Bronchial epithelial cell (primary cell): ENCODE measurements at regions not wholly inside any gene's neighbourhood (a gene's known extent, or its start where the extent isn't known, plus 50 kb on each side); places are given as distances from the start of the nearest gene placed in this dataset.

Source experiments
- DNase-seq: peaks from one replicate; pipeline ENCODE4 v3.0.0-alpha.2; 2010; ENCODE audit warnings: low read depth
- FAIRE-seq: peaks from 2 replicates; lab custom pipeline; 2011; peaks lifted over from hg19 to GRCh38; lab: Jason Lieb, UNC
- H3K27me3 ChIP-seq: 2 replicates; pipeline ENCODE4 v1.5.1; 2011; ENCODE audit warnings: low read length; ENCODE audit not compliant: control insufficient read depth, insufficient read depth
- H3K36me3 ChIP-seq: 2 replicates; pipeline ENCODE4 v1.5.1; 2011; ENCODE audit warnings: low read length; ENCODE audit not compliant: control insufficient read depth, insufficient read depth
- H3K4me3 ChIP-seq: 2 replicates; pipeline ENCODE4 v1.5.1; 2011; ENCODE audit warnings: mild to moderate bottlenecking, low read depth, low read length, control low read depth
- CTCF ChIP-seq: IDR thresholded peaks from 2 replicates; pipeline ENCODE4 v1.5.1; 2011; ENCODE audit warnings: mild to moderate bottlenecking, moderate library complexity, low read length, control low read depth, inconsistent platforms; ENCODE audit not compliant: insufficient read depth, severe bottlenecking

GRCh38 chr10:124206616-124207015 is 113.2 kb upstream of the CHST15 start:
- Histone ChIP-seq H3K36me3 (no peaks in the 10 kb centered on the region), H3K4me3 (no peak overlapping the region), H3K27me3 (no peaks in the 10 kb centered on the region)
- no peak for TF ChIP-seq CTCF
- no peak for FAIRE-seq
- no peak for DNase-seq

- DNase-seq (no peak), FAIRE-seq (no peak)
- no peak for TF ChIP-seq CTCF
- no peaks in the 10 kb centered on the region for H3K27me3 ChIP-seq
- no peak overlapping the region for H3K4me3 ChIP-seq
- no peaks in the 10 kb centered on the region for H3K36me3 ChIP-seq
Measured at GRCh38 chr10:124205432-124205831, 112.0 kb upstream of the CHST15 start.

- Histone ChIP-seq H3K4me3 (no peak overlapping the region), H3K27me3 (no peaks in the 10 kb centered on the region), H3K36me3 (no peaks in the 10 kb centered on the region)
- no peak for DNase-seq
- FAIRE-seq, result no peak
- TF ChIP-seq CTCF, result no peak
Measured at GRCh38 chr10:124204726-124205125, 111.3 kb upstream of the CHST15 start.

GRCh38 chr10:124200011-124200410 is 106.6 kb upstream of the CHST15 start:
- FAIRE-seq, result no peak
- H3K4me3 ChIP-seq, result no peak overlapping the region
- no peaks in the 10 kb centered on the region for H3K36me3 ChIP-seq
- peak; percentile 6 for DNase-seq
- no peaks in the 10 kb centered on the region for H3K27me3 ChIP-seq
- TF ChIP-seq CTCF, result no peak

GRCh38 chr10:124198871-124199270 is 105.5 kb upstream of the CHST15 start:
- no peak for DNase-seq
- TF ChIP-seq CTCF, result no peak
- Histone ChIP-seq H3K27me3 (no peaks in the 10 kb centered on the region), H3K36me3 (no peaks in the 10 kb centered on the region), H3K4me3 (no peak overlapping the region)
- FAIRE-seq, result no peak

GRCh38 chr10:124198125-124198501 is 104.7 kb upstream of the CHST15 start:
- Histone ChIP-seq H3K4me3 (no peak overlapping the region), H3K27me3 (no peaks in the 10 kb centered on the region), H3K36me3 (no peaks in the 10 kb centered on the region)
- DNase-seq (no peak), FAIRE-seq (no peak)
- TF ChIP-seq CTCF, result no peak
